NOMO-1 (cell line): ENCODE measurements at regions not wholly inside any gene's neighbourhood (a gene's known extent, or its start where the extent isn't known, plus 50 kb on each side); places are given as distances from the start of the nearest gene placed in this dataset.

Experiments
- DNase-seq, 2 experiments: peaks; one replicate each; lab custom pipeline; 2025; ENCODE audit not compliant: unreplicated experiment in 2 of 2; lab: John Stamatoyannopoulos, UW

DNA sequence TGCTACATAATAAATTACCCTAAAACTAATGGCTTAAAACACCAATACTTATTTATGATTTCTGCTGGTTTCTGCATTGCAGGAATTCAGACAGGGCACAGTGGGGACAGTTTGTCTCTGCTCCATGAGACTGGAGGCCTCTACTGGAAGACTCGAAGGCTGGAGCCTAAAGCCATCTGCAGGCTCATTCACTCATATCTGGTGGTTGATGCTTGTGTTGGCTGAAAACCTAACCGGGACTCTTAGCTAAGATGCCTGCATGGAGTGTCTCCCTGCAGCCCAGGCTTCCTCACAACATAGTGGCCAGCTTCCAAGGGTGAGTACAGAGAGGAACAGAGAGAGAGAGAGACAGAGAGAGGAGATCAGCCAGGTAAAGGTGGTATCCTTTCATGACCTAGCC, 195.5 kb upstream of the FOXA2 start:
- no peak for DNase-seq

DNA sequence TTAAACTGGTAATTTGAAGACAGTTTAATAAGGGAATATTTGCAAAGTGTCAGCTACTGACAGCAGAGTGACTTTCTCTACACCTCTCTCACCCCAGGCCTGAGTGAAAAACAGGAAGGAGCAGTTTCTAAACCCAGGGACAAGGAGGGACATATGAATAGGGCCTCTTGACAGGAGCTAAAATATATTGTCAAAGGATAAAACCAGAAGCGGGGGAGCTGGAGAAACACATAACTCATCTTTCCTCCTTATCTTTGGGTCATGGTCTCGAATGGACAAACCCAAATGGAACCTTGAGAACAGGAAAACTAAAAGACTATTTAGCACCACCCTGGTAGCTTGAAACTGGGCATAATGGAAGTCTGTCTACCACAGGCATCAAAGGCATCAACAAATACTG, 197.5 kb upstream of the FOXA2 start:
- DNase-seq: no peak

DNA sequence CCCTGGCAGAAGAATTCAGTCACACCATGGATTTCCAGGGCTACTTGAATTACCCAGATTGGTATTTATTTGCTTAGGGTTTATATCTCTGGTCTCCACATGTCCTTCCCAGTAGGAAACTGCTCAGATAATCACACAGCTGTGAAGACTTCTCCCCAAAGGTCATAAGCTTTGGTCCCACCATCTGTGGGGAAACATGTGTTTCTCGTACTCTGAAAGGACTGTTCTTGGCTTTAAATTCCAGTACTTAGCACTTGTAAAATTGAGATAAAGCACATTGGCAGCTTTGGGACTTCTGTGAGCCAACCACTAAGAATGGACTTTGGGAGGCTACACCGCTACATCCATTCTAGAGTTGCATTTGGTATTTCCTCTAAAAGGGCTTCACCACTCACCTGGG, 205.3 kb upstream of the FOXA2 start:
- no peak for DNase-seq

DNA sequence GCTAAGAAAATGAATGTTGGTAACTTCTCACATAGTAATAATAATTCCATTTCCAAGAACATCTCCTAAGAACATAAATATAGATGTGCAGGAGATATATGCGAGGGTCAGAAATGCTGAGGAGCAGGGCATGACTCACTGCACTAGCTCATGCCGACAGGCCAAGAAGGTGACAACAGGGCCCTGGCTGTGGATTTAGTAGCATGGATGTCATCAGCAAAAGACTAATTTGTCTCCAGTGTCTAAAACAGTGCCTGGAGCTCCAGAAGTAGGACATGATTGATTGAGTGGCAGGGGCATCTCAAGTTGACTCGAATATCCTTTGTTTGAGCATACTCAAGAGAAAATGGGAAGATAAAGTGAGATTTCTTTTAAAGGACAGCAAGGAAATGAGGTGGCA, 207.0 kb upstream of the FOXA2 start:
- DNase-seq: no peak

DNA sequence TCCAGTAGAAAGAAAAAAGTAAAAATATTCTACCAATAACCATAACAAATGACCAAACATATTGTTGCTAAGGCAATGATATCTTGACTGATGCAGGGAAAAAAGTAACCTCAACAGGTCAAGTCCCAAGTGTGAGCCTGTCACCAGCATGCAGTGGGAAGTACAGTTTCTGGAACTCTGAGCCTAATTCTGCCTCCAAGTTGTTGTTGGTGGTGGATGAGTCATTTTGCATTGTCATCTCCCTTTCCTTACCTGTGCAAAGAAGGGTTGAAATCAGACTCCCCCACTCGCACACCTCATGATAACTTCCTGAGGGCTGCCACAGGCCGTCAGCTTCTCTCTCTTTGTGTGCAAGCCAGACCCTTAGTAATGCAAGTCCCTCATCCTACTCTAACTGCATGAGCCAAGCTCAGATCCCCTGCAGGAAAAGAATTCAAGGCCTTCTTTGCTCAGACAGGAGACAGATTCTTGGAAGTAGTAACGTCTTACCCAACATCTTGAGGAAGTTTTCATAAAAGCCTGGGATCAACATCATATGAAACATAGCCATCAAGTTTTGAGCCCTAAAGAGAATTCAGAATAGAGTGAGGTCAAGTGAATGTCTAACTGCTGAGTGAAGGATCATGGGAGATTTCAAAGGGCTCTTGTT, 207.6 kb upstream of the FOXA2 start:
- no peak for DNase-seq

DNA sequence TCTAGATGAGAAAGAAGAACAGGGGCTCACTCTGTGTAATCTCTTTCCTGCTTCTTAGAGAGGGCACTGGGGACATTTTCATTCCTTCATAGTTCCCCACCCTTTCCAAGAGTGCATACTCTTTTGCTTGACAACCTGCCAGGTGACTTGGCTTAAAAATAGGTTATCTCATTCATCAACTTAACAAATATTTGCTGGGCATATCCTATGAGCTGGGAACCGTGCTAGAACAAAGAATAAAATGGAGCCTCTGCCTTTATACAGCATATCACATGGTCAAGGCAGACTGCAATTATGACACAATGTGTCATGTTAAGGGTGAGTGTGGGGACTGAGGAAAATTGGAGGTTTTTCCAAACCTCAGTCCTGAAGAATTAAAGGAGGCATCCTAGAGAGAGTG, 209.8 kb upstream of the FOXA2 start:
- DNase-seq: no peak

DNA sequence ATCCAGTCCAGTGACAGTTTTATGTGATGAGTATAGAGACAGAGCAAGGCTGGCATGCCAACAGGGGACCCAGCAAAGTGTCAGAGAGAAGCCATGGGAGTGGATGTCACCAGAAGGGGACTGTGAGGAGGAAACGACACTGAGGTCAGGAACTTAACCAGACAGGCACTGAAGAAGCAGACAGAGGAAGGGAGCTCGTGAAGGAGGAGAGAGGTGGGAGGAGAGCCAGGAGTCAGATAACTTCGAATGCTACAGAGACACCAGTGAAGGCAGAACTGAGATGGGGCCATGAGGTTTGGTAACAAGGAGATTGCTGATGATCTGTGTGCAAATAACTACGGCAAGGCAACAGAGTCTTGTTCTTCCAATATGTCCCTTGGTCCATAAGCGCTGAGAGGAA, 211.1 kb upstream of the FOXA2 start:
- no peak for DNase-seq

DNA sequence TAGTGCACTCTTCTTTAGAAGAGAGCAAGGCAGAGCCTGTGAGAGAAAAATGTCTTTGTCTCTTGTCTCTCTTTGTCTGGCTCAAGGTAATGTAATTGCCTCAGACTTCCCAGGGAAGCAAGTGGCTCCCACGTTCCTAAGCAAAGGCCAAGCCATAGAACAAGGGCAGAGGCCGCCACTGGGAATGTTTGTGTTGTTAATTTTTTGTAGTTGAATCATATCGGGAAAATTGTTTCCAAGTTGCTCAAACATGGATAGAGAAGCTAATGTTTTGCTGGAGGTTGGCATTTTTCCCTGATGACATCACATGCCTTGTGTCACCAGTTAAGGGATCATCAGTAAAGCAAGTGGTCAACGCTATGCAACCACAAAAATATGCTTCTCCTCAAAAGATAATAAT, 211.5 kb upstream of the FOXA2 start:
- no peak for DNase-seq

DNA sequence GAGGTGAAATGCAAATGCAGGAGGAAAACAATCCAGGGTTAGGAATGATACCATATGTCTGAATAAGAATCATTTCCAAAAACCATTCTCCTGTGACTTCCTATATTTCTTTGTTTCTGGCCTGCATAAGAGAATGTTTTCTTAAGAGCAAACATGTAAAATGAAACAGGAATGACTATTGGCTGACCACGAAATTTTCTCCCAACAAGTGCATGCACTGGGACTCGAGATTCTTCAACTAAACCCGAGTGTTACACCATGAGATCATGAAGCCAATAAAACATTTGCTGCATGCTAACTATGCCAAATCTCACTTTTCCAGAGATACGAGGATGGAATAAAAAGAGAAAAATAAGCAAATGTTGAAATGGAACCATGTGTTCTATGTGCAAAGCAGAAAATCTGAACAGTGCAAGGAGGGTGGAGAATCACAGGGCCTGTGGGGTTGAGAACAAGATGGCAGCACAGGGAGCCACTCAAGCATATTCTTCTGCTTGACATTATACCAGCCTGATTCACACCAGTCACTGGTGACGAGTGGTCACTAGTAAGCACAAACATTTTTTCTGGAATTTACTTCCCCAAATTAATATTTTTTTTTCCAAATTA, 212.2 kb upstream of the FOXA2 start:
- DNase-seq: no peak

DNA sequence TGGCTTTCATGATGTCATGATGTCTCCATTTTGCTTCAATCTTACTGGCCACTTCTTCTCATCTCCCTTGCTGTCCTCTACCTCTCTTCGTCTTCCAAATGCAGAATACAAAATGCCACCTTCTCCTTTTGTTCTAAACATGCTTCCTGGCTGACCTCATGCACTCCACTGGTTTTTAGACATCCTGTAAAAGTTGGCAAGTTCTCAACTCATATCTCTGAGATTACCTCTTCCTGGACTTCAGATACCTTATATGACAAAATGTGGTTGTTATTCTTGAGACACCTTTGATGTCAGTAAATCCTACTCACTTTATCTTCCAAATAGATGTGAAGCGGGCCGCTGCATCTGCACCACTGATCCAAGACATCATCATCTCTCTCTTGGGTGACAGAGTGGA, 212.7 kb upstream of the FOXA2 start:
- no peak for DNase-seq

DNA sequence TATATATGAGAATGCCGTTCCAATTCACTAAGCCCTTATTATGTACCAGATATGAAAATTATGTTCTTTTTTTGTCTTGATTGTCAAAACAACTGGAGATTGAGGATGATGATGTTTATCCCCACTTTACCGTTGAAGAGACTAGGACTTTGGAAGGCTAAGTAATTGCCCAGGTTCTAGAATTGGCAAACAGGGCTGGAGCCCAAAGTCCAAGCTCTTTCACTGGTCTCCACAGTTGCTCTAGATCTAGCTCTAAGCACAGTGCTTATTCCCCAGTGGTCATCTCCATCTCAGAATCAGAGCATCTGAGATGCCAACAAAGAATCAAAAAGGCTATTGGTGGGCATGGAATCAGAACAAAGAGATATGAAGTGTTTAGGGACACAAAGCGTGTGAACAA, 215.3 kb upstream of the FOXA2 start:
- DNase-seq: no peak

DNA sequence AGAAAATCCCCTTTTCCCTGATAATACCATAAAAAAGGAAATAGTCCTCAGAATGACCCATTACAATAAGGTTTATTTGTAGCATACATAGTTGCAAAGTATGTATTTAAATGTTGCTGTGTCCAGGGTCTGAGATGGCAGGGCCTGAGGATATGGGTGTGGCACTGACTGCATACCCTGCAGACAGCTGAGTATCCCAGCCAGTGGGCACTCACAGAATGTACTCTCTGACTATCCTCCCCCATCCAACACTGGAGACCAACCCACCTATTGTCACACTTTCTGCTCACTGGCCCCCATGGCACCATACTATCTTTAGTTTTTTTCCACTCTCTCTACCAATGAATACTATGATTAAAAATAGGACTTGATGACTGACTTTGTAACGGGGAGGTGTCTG, 215.8 kb upstream of the FOXA2 start:
- DNase-seq: no peak

DNA sequence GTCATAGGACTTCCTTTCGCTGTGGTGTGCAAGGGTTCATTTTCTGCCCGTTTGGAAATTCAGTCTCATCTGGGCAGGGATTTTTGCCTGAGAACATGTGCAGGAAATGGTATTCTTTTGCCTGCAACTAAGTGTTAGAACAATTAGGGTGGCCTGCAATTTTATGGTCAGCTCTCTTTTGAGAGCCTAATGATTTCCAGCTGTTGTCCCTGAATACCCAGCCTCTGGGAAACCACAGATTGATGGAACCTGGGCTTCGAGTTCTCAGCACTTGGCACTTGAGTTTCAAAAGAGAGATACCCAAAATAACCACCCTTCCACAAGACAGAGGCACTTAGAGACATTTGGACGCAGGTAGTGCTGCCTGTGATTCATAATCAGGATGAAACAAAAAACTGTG, 217.2 kb upstream of the FOXA2 start:
- no peak for DNase-seq

DNA sequence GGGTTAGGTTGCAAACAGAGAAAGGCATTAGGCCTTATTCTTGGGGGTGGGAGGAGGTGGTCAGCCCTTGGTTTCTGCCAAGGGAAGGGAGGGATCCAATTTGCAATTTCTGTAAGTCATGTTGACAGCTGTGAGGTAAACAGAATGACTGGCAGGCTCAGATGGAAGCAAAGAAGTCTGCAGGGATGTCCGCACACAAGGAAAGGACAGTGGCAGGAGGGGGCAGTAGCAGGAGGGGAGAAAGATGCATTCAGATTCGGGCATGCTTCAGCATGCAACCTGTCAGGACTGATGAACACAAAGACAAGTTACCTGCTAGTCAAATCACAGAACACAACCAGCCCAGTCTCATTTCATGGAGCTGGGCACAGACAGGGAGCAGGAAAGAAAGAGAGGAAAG, 217.9 kb upstream of the FOXA2 start:
- DNase-seq: no peak

DNA sequence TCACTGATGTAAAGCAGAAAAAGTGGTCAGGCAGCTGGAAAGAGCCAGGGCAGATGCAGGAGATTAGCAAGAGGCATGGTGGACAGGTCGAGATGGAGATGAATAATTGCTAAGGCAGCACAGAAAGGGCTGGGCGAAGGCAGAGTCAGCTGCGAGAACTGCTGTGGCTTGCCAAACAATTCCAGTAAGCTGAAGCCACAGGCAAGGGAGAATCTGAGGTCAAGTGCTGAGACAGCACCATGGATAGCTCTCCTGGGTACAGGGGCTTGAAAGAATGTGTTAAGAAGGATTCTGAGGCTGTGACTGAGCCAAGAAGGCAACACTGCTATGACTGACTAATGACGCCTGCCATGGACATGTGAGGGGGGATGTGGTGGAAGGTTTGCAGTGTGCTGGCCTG, 220.8 kb upstream of the FOXA2 start:
- DNase-seq: no peak

DNA sequence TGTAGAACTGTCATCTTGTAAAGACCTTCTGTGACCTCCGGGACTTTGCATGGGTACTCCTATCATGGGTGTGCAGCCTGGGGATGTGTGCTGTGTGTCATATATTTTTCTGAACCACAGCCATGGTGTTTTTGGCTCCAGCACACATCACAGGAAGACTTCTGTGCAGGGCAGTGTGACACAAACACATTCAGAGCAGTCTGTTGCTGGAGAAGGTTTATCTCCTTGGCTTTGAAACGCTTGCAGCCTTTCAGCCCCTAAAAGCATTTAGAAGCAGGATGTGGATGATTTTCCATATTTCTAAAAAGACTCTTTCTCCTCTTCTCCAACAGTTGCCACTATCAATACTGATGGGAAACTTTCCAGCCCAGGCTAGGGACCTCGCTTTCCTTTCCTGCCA, 221.6 kb upstream of the FOXA2 start:
- no peak for DNase-seq

DNA sequence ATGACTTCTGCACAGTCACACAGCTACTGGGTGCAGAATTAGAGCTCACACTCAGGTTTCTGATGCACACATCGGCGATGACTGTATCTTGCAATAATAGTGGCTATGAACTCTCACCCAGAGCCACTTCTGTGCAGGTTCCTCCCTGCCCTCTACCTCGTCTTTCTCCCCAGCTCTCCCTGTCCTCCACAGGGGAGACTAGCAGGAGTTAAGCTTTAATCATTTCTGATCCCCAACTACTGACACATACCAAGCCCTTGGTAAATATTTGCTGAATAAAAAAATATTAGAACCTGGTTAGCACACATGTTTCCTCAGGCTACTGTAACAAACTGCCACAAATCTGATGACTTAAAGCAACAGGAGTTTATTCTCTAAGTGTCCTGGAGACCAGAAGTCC, 222.7 kb upstream of the FOXA2 start:
- DNase-seq: no peak

DNA sequence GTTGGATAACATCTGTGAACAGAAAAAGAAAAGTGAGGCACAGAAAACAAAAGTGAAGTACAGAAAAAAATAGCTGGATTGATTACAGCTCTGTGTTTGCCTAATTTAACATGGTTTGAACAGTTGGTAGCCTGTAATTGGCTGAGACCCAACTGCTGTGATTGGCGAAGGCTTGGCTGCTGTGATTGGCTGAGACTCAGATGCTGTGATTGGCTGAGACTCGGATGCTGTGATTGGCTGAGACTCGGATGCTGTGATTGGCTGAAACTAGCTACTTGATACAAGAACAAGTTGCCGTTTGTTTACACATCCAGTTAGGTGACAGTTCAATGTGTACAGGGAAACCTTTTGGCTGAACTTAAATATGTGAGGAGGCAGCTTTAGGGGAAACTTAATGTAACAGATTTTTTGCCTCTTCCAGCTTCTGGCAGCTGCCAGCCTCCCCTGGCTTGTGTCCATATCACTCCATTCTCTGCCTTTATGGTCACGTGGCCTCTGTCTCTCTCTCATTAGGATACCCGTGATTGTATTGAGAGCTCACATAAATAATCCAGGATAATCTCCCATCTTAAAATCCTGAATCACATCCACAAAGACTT, 223.4 kb upstream of the FOXA2 start:
- no peak for DNase-seq

DNA sequence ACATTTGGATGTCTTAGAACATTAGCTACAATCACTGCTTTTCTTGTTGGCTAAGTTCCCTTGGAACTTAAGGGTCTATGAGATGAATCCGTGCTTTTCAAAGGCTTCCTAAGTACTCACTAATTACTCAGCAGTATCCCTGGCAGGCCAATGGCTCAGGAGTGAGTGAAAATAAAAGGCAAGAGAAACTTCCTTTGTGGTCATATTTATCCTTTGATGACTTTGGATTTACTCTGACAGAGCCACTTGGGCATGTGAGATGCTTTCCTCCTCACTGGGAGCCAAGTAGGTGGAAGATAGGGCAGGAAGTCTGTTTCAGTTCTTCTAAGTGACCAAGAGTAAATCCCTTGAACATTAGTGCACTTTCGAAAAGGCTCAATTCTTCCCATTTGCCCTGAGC, 224.3 kb upstream of the FOXA2 start:
- DNase-seq: no peak

DNA sequence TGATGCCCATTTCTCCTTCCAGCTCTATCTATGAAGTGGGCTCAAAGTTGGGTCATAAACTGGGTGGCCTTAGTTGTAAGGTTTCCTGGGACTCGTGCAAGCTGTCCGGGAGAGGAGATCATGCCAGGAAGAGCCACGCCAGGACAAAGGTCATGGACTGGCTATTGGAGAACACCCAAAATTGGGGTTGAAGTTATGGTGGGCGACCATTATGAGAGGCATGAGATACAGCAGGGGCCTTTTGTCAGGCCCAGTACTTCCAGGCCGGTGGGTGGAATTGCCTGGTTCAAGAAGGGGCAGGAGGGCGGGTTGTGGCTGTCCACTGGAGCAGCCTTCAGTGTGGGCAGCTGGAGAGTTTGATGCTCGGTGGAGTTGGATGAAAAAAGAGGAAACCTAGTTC, 225.1 kb upstream of the SSTR4 start:
- no peak for DNase-seq

DNA sequence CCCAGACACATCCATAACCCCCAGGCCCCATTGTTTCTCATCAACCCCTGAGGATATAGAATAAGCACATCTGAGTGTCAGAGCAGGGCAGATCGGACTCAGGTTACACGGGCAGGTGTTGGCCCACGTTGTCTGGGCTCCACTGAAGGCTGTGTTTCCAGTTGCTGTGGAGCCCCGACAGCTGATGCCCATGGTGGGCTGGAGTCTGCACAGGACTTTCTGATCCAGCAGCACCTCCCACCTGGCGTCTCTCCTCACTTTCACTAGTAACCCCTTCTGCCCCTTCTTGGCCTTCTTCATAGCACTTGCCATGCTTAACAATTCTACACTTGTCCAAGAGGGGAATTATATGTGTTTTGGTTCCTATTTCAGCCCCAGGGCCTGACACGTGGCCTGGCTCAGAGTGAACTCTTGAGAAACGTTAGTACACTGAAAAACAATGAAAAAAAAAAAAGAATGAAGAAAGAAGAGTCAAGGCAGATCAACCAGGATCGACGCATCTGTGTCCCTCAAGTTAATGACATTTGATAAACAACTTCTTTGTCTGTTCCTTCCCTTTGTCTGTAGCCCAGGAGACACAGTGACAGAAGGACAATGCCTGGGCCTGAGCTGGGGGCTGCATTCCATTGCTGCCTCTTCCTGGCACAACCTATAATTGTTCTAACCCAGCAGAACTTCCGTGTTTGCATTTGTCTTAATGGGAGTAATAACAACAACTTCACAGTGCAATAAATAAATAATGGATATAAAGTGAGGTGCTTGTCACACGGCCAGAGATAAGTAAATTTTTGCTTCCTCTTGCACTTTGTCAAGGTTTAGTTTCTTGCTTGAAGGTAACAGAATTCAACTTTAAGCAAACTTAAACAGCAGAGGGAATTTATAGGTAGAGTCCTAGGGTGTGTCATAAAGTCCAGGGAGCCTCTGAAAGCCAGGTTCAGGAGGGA, 224.2 kb upstream of the SSTR4 start:
- no peak for DNase-seq
